ENCODE measurements at regions not wholly inside any gene's neighbourhood (a gene's known extent, or its start where the extent isn't known, plus 50 kb on each side); places are given as distances from the start of the nearest gene placed in this dataset.

DNA sequence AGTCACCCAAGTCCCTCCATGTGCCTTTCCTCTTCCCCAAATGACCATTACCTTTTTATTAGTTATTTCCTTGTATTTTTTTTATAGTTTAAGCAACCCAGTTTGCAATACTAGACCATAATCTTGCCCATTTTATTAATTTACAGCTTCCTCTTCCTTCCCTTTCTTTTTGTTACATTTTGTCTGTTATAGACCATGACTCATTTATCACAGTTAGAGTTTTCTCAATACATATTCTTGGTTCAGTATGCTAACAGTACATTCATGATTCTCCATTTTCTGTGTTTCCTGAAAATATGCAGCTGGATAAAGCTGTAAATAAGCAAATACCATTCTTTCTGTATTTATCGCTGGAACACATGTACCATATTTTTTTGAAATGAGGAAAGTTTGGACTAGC is 376.7 kb upstream of the RAG2 start:
- TF ChIP-seq, protein P1, sequence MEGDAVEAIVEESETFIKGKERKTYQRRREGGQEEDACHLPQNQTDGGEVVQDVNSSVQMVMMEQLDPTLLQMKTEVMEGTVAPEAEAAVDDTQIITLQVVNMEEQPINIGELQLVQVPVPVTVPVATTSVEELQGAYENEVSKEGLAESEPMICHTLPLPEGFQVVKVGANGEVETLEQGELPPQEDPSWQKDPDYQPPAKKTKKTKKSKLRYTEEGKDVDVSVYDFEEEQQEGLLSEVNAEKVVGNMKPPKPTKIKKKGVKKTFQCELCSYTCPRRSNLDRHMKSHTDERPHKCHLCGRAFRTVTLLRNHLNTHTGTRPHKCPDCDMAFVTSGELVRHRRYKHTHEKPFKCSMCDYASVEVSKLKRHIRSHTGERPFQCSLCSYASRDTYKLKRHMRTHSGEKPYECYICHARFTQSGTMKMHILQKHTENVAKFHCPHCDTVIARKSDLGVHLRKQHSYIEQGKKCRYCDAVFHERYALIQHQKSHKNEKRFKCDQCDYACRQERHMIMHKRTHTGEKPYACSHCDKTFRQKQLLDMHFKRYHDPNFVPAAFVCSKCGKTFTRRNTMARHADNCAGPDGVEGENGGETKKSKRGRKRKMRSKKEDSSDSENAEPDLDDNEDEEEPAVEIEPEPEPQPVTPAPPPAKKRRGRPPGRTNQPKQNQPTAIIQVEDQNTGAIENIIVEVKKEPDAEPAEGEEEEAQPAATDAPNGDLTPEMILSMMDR (IDR thresholded peaks at IDR 0.05; ENCODE audit: insufficient read depth, low read depth, low read length): no peak
- TF ChIP-seq EZH2 (IDR thresholded peaks at IDR 0.05; ENCODE audit: insufficient read depth, low read length): no peak
